ENCODE measurements at regions not wholly inside any gene's neighbourhood (a gene's known extent, or its start where the extent isn't known, plus 50 kb on each side); places are given as distances from the start of the nearest gene placed in this dataset.

DNA sequence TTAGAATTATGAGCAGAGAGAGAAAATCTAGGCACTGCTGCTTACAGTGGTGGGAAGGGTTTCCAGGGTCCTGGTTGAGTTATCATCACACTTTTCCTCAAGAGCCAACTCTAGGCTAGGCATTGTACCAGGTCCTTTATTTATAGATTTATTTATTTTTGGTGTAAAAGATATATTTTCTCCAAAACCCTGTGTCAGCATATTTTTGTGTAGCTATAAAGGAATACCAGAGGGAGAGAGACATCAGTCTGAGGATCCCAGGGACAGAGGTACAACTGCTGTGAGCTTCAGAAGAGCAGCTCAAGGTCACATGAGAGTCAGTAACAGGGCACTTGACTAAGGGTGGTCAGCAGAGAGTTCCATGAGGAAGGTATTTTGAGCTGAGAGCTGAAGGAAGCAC is 159.7 kb downstream of the SLC35B3 start:
- DNase-seq: no peak

GRCh38 chr6:8274226-8274625 is 161.1 kb downstream of the SLC35B3 start:
- DNase-seq: no peak

GRCh38 chr6:8269872-8270454 is 165.4 kb downstream of the SLC35B3 start:
- DNase-seq: no peak

GRCh38 chr6:8269094-8269493 is 166.3 kb downstream of the SLC35B3 start:
- DNase-seq: no peak

GRCh38 chr6:8268606-8269005 is 166.3 kb upstream of the EEF1E1 start:
- no peak for DNase-seq

DNA sequence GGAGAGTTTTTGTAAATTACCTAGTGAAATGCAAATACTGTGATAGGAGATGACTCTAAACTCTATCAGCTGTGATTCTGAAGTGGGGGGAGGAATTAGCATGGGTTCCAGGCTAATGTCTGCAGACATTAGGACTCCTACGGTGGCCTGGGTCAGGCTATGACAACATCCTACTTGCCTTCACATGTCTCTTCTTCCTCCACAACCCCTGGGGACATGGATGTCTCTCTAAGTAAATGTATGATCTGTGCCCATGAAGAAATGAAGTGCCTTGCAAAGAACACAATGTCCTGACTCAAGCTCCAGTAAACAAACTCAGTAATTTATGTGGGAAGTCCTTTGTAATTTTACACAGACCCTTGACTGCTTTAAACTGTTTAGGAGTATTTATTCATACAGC is 165.8 kb upstream of the EEF1E1 start:
- no peak for DNase-seq

- DNase-seq: no peak
Measured at GRCh38 chr6:8260610-8261009, 158.3 kb upstream of the EEF1E1 start.

GRCh38 chr6:8246403-8246802 is 144.1 kb upstream of the EEF1E1 start:
- DNase-seq: no peak

- no peak for DNase-seq
Measured at GRCh38 chr6:8245726-8246125, 143.4 kb upstream of the EEF1E1 start.

- no peak for DNase-seq
Measured at GRCh38 chr6:8243475-8243874, 141.1 kb upstream of the EEF1E1 start.

DNA sequence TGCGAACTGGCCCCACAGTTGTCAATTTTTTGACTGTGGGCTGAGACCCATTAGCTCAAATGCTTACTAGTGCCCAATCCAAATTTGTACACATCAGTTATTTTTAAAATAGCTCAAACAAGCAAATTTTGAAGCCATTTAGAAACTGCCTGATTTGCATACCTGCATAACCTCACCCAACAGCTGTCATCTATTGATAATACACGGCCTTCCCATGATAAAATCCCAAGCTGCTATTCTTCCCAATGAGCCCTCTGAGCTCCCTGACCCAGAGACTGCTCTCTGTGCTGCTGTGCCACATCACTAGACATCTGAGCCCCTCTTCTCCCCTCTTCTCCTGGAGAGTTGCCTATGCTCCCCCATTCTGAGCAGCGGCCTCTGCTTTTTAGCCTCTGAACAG is 140.5 kb upstream of the EEF1E1 start:
- no peak for DNase-seq

- no peak for DNase-seq
Measured at GRCh38 chr6:8240301-8240700, 138.0 kb upstream of the EEF1E1 start.

DNA sequence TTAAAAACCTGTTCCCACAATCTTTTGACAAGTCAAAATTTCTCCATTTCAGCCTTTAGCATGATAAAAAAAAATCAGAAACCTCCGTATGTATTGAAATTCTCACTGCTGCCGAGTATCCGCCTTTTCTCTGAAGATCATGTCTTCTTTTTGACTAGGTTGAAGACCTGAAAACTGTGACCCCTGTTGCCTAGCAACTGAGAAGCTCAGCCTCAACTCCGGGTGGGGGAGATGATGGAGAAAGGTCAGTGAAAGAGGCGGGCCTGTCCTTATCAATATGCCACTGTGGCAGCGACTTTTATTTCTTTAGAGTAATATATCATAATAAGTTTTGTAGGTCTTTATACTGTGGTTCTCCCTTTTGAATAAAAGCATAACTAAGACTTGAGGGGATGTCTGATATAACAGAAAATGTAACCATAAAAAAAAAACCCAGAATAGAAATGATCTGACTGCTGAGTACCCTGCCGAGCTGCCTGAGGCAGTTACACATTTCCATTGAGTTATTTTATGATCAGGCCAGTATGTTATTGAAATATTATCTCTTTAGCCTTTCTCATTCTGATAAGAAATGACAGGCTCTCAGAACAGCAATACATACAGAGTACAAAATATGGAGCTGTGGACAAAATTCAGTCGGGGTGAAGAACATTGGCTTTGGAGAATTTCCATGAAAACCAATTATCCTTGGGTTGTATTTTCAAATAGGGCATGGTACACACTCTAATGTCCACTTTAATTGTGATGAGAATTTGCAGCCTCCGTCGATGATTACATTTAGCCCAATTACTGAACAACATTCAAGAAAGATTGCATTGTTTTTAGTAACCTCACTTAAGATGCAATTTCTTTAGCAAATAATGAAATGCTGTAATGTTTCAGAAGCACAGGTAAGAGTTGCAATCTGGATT is 136.7 kb upstream of the EEF1E1 start:
- DNase-seq: no peak

DNA sequence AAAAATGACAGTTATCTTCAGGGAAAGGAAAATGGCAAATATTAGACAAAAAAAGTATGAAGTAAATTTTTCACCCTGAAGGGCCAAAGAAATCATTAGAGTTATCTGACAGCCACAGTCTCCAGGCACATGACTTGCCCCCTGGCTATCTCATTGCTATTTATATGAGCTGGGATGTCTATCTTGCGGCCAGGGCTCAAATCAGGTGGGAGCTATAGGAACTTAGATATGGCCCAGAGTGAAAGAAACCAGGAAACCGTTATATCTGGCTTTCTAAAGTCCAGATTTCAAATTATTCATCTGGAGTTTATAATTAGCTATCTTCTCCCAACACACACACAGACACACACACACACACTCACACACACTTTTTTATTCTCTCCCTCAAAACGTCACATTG is 135.3 kb upstream of the EEF1E1 start:
- no peak for DNase-seq

DNA sequence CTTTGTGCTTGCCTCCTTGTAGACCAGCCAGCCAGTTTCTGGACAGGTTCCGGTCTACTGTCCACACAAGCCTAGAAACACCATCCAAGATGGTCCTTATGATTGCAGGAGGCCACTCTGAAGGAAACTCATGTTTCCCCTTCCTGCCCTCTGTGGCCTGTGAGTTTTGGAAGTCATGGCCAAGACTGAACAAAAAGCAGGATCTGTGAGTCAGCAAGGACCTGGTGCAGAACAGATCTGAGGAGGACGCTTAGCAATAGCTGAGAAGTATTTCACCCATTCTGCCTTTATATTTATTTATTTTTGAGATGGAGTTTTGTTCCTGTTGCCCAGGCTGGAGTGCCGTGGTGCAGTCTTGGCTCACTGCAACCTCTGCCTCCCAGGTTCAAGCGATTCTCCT is 134.6 kb upstream of the EEF1E1 start:
- no peak for DNase-seq

DNA sequence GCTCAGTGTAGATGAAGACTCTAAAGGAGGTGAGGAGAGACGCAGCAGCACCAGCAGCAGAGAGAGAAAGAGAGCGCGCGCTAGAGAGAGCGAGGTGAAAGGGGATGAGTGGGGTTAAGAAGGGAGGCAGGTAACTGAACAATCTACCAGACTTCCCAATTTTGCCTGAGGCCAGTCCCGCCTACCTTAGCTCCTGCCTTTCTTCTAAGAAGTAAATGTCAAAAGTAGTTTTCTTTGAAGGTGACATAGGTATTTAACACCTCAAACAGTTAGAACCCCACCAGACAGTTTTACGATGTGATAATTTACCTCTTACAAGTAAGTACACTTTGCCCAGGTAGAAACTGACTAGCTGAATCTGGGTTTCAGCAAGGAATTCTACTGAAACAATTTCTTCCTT is 132.0 kb upstream of the EEF1E1 start:
- DNase-seq: no peak

GRCh38 chr6:8231956-8232355 is 129.6 kb upstream of the EEF1E1 start:
- no peak for DNase-seq

GRCh38 chr6:8229915-8230756 is 127.8 kb upstream of the EEF1E1 start:
- DNase-seq: no peak

- DNase-seq: no peak
Measured at GRCh38 chr6:8225113-8225512, 122.8 kb upstream of the EEF1E1 start.

GRCh38 chr6:8223678-8224077 is 121.3 kb upstream of the EEF1E1 start:
- no peak for DNase-seq

GRCh38 chr6:8219352-8219943 is 117.1 kb upstream of the EEF1E1 start:
- DNase-seq: peak in 1 of 2 experiments; percentile 6

GRCh38 chr6:8218861-8219260 is 116.5 kb upstream of the EEF1E1 start:
- DNase-seq: no peak

DNA sequence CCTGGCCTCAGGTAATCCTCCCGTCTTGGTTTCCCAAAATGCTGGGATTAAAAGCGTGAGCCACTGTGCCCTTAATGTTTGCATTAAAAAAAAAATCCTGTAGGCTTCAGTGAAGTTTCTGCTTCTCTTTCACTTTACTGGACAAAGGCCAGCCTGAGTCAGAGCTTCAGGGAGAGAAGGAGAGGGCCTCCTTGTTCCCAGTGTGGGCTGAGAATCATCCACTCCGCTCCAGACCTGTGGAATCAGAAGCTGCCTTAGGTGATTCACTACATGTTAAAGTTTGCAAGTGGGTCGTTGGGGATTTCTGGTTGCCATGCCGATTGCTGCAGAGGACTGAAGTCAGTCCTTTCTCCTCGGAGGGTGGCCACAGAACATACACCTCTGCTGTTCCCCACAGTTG is 113.3 kb upstream of the EEF1E1 start:
- DNase-seq: no peak

Data from NCI-H1930 (cell line).